ENCODE measurements at regions not wholly inside any gene's neighbourhood (a gene's known extent, or its start where the extent isn't known, plus 50 kb on each side); places are given as distances from the start of the nearest gene placed in this dataset.
"Not testable (repeated sequence)": the region's sequence is repeated elsewhere in the genome, so short reads cannot be mapped to it uniquely, and the experiment has no call there.

- no peak for DNase-seq
Measured at GRCh38 chr13:34371108-34371507, 553.2 kb downstream of the RFC3 start.

GRCh38 chr13:34371645-34372395, 553.9 kb downstream of the RFC3 start:
- DNase-seq, result no peak

GRCh38 chr13:34372581-34372980, 554.6 kb downstream of the RFC3 start:
- no peak for DNase-seq

DNA sequence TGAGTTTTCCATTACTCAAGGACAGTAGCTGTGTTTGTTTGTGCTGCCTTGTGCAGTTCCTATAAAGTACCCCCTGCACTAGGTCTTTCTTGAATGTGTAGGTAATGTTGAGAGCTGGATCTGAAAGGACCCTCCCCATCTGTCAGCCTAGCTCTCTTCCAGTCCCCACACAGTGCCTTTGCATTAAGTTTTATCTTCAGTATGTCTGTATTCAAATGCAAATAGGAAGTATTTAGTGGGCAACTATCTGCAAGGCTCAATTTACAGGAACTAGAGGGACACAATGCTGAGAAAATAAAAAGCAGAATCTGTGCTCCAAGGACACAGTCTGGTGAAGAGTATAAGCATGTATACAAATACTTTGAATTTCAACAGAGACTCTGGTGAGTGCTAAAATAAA, 558.5 kb downstream of the RFC3 start:
- no peak for DNase-seq

- no peak for DNase-seq
Measured at GRCh38 chr13:34381228-34381627, 560.8 kb upstream of the NBEA start.

GRCh38 chr13:34383728-34384127, 558.3 kb upstream of the NBEA start:
- DNase-seq, result no peak

DNA sequence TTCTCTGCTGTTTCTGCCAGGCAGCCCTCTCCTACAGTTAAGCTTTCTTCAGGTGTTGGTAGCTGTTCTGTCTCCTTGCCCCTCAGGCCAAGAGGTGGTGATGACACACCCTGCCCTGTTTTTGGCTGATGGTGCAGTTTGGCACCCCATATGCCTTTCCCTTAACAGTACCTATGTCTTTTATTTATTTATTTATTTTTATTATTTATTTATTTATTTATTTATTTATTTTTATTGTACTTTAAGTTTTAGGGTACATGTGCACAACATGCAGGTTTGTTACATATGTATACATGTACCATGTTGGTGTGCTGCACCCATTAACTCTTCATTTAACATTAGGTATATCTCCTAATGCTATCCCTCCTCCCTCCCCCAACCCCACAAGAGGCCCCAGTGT, 555.8 kb upstream of the NBEA start:
- DNase-seq, result not testable (repeated sequence)

GRCh38 chr13:34391076-34391475, 551.0 kb upstream of the NBEA start:
- DNase-seq, result no peak

GRCh38 chr13:34401696-34402095, 540.4 kb upstream of the NBEA start:
- no peak for DNase-seq

- DNase-seq, result no peak
Measured at GRCh38 chr13:34405410-34406181, 536.5 kb upstream of the NBEA start.

GRCh38 chr13:34408640-34409039, 533.4 kb upstream of the NBEA start:
- no peak for DNase-seq

DNA sequence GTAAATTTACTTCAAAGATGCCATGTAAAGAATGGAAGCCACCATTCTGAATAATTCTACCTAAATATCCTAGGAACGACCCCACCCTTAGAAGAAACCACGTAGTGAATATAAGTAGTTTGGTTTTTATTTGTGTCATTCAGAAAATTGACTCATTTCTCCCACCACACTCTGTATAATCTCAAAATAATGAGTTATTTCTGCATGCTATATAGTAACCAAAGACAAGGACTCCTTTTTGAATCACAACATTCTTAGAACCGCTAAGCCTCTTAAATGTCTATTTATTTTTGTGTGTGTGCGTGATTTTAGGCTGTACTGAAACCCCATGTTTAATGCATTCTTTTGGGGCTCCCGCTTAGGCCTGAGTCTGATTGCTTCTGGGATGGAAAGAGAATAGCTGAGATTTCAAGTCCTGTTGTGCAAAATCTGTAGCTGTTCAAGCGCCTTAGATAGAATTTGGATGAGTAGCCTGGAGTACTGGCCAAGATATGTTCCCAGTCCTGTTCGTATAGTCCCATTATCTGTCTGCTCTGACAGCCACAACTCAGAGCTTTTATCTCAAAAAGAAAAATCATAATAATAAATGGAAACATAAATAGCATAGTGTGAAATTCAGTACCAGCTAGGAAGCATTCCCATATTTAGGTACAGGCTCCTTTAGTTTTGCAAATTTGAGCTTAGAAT, 532.4 kb upstream of the NBEA start:
- DNase-seq, result no peak

- DNase-seq, result no peak
Measured at GRCh38 chr13:34410678-34411077, 531.4 kb upstream of the NBEA start.

DNA sequence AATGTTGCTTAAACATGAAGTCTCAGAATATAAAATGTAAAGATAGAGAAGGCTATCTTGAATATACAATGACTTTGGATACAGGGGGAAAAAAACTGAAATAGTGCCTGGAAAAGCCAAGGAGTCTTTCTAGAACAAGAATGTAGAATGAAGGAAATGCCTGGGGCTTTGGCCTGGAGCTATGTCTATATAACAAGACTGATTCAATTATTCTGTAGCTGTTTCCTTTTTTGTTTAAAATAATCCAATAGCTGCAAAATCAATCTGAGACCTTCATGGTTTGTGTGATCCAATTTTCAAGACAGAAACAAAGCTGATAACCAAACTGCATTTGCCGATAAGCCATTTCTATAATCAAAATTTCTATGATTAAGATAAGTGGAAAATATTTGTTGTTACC, 530.9 kb upstream of the NBEA start:
- no peak for DNase-seq

- DNase-seq, result no peak
Measured at GRCh38 chr13:34411894-34412293, 530.2 kb upstream of the NBEA start.

- DNase-seq, result no peak
Measured at GRCh38 chr13:34412295-34412694, 529.8 kb upstream of the NBEA start.

DNA sequence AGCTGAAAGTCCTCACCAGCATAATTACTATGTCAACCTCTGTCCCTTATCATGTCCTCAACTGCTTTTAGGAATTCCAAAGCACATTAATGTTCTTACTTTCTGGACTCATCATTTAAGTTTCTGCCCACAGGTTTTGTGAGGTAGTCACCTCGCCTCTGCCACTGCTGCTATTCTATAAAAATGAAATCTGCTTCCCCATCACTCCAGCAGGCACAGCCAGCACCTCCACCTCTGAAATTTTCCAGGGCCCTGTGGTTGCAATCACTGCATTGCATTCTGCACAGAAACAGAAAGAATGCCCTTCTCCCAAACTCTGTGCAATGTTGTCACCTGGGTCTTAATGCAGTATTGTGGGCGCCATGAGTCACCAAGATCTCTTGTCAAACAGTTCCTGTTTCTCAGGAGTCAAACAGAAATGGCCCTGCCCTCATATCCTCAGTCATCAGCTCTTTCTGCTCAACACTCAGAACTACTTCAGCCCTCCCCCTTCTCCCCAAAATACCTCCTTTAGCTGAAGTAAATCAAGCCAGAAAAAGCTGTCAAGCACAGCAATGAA, 529.2 kb upstream of the NBEA start:
- DNase-seq, result no peak

- DNase-seq, result no peak
Measured at GRCh38 chr13:34413538-34414210, 528.4 kb upstream of the NBEA start.

GRCh38 chr13:34414616-34415015, 527.5 kb upstream of the NBEA start:
- no peak for DNase-seq

DNA sequence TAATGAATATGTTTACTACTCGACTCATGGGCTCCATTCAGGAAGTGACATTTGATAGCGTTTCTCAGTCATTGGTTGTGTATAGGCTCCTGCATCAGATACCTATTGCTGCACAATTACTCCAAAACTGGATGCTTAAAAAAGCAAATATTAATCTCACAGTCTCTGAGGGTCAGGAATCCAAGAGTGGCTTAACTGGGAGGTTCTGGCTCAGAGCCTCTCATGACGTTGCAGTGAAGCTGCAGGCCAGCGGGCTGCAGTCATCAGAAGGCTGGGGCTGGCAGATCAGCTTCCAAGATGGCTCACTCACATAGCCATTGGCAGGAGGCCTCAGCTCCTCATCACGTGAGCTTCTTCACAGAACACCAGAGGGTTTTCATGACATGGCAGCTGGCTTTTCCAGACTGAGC, 525.1 kb upstream of the NBEA start:
- DNase-seq, result no peak

- DNase-seq, result no peak
Measured at GRCh38 chr13:34417896-34418295, 524.2 kb upstream of the NBEA start.

DNA sequence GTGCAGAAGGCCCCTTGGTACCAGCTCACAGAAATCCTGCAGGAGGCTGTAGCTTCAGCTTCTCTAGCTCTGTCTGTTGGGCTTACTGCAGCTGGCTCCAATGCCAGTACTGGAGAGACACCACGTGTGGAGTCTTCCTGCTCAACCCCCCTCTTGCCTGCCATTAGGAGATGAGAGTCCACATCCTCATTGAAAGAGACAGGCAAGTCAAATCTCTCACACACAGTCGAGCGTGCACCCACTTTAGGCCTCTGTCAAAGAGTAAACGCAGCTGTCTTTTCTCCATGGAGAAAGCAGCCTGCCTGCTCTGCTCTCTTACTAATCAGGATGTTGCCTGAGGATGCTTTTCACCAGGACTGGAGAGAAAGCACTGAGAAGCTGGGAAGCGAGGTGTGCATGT, 523.0 kb upstream of the NBEA start:
- DNase-seq, result no peak

DNA sequence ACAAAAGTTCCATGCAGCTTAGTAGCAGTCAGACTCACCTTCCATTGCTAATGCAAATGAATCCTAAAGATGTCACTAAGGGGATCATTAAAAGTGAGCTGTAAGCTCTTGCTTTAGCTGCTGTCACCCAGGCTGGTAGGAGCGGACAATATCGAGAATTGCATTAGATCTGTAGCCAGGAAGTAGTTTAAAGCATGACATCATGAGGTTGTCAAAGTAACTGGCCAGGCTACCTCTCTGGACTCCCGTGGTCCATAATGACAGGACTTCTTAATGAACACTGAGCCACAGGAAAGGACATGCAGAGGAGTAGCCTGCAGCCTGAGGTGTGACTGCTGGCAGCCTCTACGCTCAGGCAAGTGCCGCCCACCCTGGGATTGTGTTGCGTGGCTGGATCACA, 522.3 kb upstream of the NBEA start:
- no peak for DNase-seq
